OCI-LY7 (cell line): ENCODE measurements at regions not wholly inside any gene's neighbourhood (a gene's known extent, or its start where the extent isn't known, plus 50 kb on each side); places are given as distances from the start of the nearest gene placed in this dataset.

Experiments
- BruUV-seq: library from RNA; stranded (reverse); fragments of 400-500 nt; replicated peaks from 2 replicates; lab custom pipeline; 2021; lab: Mats Ljungman, UMichigan
- CTCF ChIA-PET: fragments of 300-600 bp; sonication (Branson Sonifier 250); formaldehyde crosslinking; loops from one replicate; lab custom pipeline; 2022; ENCODE audit warnings: antibody characterized with exemption; ENCODE audit not compliant: unreplicated experiment; lab: Charles Lee
- POLR2A ChIA-PET: fragments of 300-600 bp; sonication (Branson Sonifier 250); formaldehyde crosslinking; loops from one replicate; lab custom pipeline; 2022; ENCODE audit warnings: antibody characterized with exemption; lab: Charles Lee
- DNase-seq: peaks from one replicate; pipeline ENCODE4 v3.0.0-alpha.2; 2015; ENCODE audit warnings: low spot score
- H2AFZ ChIP-seq: fragments of 200-600 bp; sonication (generic), shearing (Covaris generic); 2 replicates; pipeline ENCODE4 v1.6.1; 2014; ENCODE audit warnings: mild to moderate bottlenecking, antibody characterized with exemption, low read length, moderate library complexity
- H3K27ac ChIP-seq: fragments of 200-600 bp; sonication (generic); 2 replicates; pipeline ENCODE4 v1.5.1; 2014; ENCODE audit warnings: mixed run types, low read depth, mild to moderate bottlenecking, moderate library complexity, low read length, inconsistent platforms; ENCODE audit not compliant: poor library complexity, severe bottlenecking
- H3K36me3 ChIP-seq: fragments of 200-600 bp; sonication (generic); 2 replicates; pipeline ENCODE4 v1.6.1; 2014; ENCODE audit warnings: mild to moderate bottlenecking, antibody characterized with exemption, low read length, moderate library complexity, mixed read lengths; ENCODE audit not compliant: insufficient read depth
- H3K4me1 ChIP-seq: fragments of 200-600 bp; sonication (generic); 2 replicates; pipeline ENCODE4 v1.5.1; 2014; ENCODE audit warnings: mild to moderate bottlenecking, low read length; ENCODE audit not compliant: insufficient read depth, poor library complexity, severe bottlenecking
- H3K4me2 ChIP-seq: fragments of 200-600 bp; sonication (generic); 2 replicates; pipeline ENCODE4 v1.6.1; 2014; ENCODE audit warnings: mild to moderate bottlenecking, low read length
- H3K4me3 ChIP-seq: fragments of 200-600 bp; sonication (generic); 2 replicates; pipeline ENCODE4 v1.5.1; 2014; ENCODE audit warnings: mild to moderate bottlenecking, low read depth, low read length; ENCODE audit not compliant: poor library complexity, severe bottlenecking
- H3K79me2 ChIP-seq: fragments of 200-600 bp; sonication (generic); 2 replicates; pipeline ENCODE4 v1.6.1; 2016; ENCODE audit warnings: low read depth, mild to moderate bottlenecking, low read length, moderate library complexity, mixed read lengths; ENCODE audit not compliant: insufficient read depth
- H3K9me2 ChIP-seq: fragments of 200-600 bp; sonication (generic); 2 replicates; pipeline ENCODE4 v1.6.1; 2016; ENCODE audit warnings: mild to moderate bottlenecking, low read length, mixed read lengths; ENCODE audit not compliant: insufficient read depth
- H3K9me3 ChIP-seq: fragments of 200-600 bp; sonication (generic); 2 replicates; pipeline ENCODE4 v1.6.1; 2014; ENCODE audit warnings: mild to moderate bottlenecking, mixed run types, low read length, mixed read lengths
- H4K20me1 ChIP-seq: fragments of 200-600 bp; sonication (generic); 2 replicates; pipeline ENCODE4 v1.6.1; 2014; ENCODE audit warnings: mild to moderate bottlenecking, antibody characterized with exemption, low read length, moderate library complexity, mixed read lengths; ENCODE audit not compliant: insufficient read depth
- CTCF ChIP-seq: fragments of 200-600 bp; sonication (generic); conservative IDR thresholded peaks from 2 replicates; pipeline ENCODE4 v1.5.1; 2014; ENCODE audit warnings: mild to moderate bottlenecking, antibody characterized with exemption, low read length, moderate library complexity, mixed read lengths
- EZH2phosphoT487 ChIP-seq: fragments of 200-600 bp; sonication (generic); IDR thresholded peaks from 2 replicates; pipeline ENCODE4 v1.6.1; 2018; ENCODE audit warnings: low read depth, borderline replicate concordance, mild to moderate bottlenecking, mixed run types, antibody characterized with exemption, low read length, moderate library complexity, mixed read lengths
- intact Hi-C: fragments of 100-400 bp; cut with micrococcal nuclease; formaldehyde crosslinking; loops from one replicate; pipeline ENCODE4 v1.10.0; 2022; ENCODE audit not compliant: unreplicated experiment

- POLR2A ChIA-PET = no interaction called here
- no peaks in the 10 kb centered on the region for H3K79me2 ChIP-seq
- no peak overlapping the region for H3K4me3 ChIP-seq
- H3K9me2 ChIP-seq = no peaks in the 10 kb centered on the region
- no peaks in the 10 kb centered on the region for H3K36me3 ChIP-seq
- no peak for DNase-seq
- CTCF ChIA-PET = no interaction called here
- no peaks in the 10 kb centered on the region for H4K20me1 ChIP-seq
- TF ChIP-seq EZH2phosphoT487 (no peak), CTCF (no peak)
- H2AFZ ChIP-seq = no peak overlapping the region
- H3K4me2 ChIP-seq = no peak overlapping the region
- H3K9me3 ChIP-seq = no peaks in the 10 kb centered on the region
- intact Hi-C loops = no loop called here
- no peak overlapping the region for H3K27ac ChIP-seq
- BruUV-seq = no TSS peak
- no peaks in the 10 kb centered on the region for H3K4me1 ChIP-seq
Observed at GRCh38 chr5:145540375-145540774, 294.8 kb downstream of the PRELID2 start.

- intact Hi-C loops = no loop called here
- no peak overlapping the region for H2AFZ ChIP-seq
- no peaks in the 10 kb centered on the region for H3K9me3 ChIP-seq
- no peaks in the 10 kb centered on the region for H3K9me2 ChIP-seq
- ChIA-PET CTCF (no interaction called here), POLR2A (no interaction called here)
- H3K4me3 ChIP-seq = no peak overlapping the region
- no peaks in the 10 kb centered on the region for H3K4me1 ChIP-seq
- no peaks in the 10 kb centered on the region for H4K20me1 ChIP-seq
- H3K36me3 ChIP-seq = no peaks in the 10 kb centered on the region
- H3K27ac ChIP-seq = no peak overlapping the region
- TF ChIP-seq EZH2phosphoT487 = no peak
- TF ChIP-seq CTCF = no peak
- BruUV-seq = no TSS peak
- no peak for DNase-seq
- no peaks in the 10 kb centered on the region for H3K79me2 ChIP-seq
- no peak overlapping the region for H3K4me2 ChIP-seq
Observed at GRCh38 chr5:145539201-145539600, 295.9 kb downstream of the PRELID2 start.

- Histone ChIP-seq H3K79me2 (no peaks in the 10 kb centered on the region), H3K27ac (no peak overlapping the region), H3K9me3 (no peaks in the 10 kb centered on the region), H3K36me3 (no peaks in the 10 kb centered on the region), H3K4me3 (no peak overlapping the region), H3K9me2 (no peaks in the 10 kb centered on the region), H3K4me2 (no peak overlapping the region), H3K4me1 (no peaks in the 10 kb centered on the region), H4K20me1 (no peaks in the 10 kb centered on the region), H2AFZ (no peak overlapping the region)
- intact Hi-C loops = no loop called here
- BruUV-seq = no TSS peak
- ChIA-PET CTCF (no interaction called here), POLR2A (no interaction called here)
- DNase-seq = no peak
- TF ChIP-seq EZH2phosphoT487 (no peak), CTCF (no peak)
Observed at GRCh38 chr5:145536133-145536532, 299.0 kb downstream of the PRELID2 start.
